IMR-90 (cell line): ENCODE measurements at regions not wholly inside any gene's neighbourhood (a gene's known extent, or its start where the extent isn't known, plus 50 kb on each side); places are given as distances from the start of the nearest gene placed in this dataset.

Experiments
- ATAC-seq: fragments of 200-7000 bp; cut with Tn5 transposase; 2 replicates; pipeline ENCODE4 v1.9.1; 2020; ENCODE audit warnings: low read depth, mild to moderate bottlenecking, moderate library complexity
- BruUV-seq: library from RNA; stranded (reverse); fragments of 400-500 nt; replicated peaks from 2 replicates; lab custom pipeline; 2021; lab: Mats Ljungman, UMichigan
- CTCF ChIA-PET: fragments of 300-600 bp; formaldehyde crosslinking; extraction: SDS; loops from one replicate; lab custom pipeline; 2021; ENCODE audit warnings: antibody characterized with exemption; lab: Yijun Ruan, JAX
- POLR2A ChIA-PET: fragments of 300-600 bp; sonication (Branson Sonifier 250); formaldehyde crosslinking; loops from one replicate; lab custom pipeline; 2022; ENCODE audit warnings: antibody characterized with exemption; ENCODE audit not compliant: unreplicated experiment; lab: Charles Lee
- DNase-seq: peaks from one replicate; pipeline ENCODE4 v3.0.0; 2013
- H2AFZ ChIP-seq: replicated peaks from 2 replicates; pipeline ENCODE3; 2013; ENCODE audit warnings: low read length, mild to moderate bottlenecking; ENCODE audit not compliant: poor library complexity
- H2AK5ac ChIP-seq: 2 replicates; pipeline ENCODE4 v1.6.1; 2013; ENCODE audit warnings: low read depth, low read length, inconsistent platforms
- H2AK9ac ChIP-seq: replicated peaks from 2 replicates; pipeline ENCODE3; 2013; ENCODE audit warnings: mild to moderate bottlenecking, low read depth, low read length, moderate library complexity; ENCODE audit not compliant: poor library complexity
- H2BK120ac ChIP-seq: 2 replicates; pipeline ENCODE4 v1.6.1; 2013; ENCODE audit warnings: low read depth, low read length, inconsistent platforms
- H2BK15ac ChIP-seq: 3 replicates; pipeline ENCODE4 v1.6.1; 2013; ENCODE audit warnings: low read depth, low read length, inconsistent platforms
- H2BK20ac ChIP-seq: 2 replicates; pipeline ENCODE4 v1.6.1; 2013; ENCODE audit warnings: low read depth, mild to moderate bottlenecking, inconsistent platforms, low read length, moderate library complexity
- H2BK5ac ChIP-seq: 2 replicates; pipeline ENCODE4 v1.6.1; 2013; ENCODE audit warnings: mild to moderate bottlenecking, low read depth, low read length, inconsistent platforms; ENCODE audit not compliant: poor library complexity, severe bottlenecking
- H3K14ac ChIP-seq: replicated peaks from 2 replicates; pipeline ENCODE4 v1.6.1; 2013; ENCODE audit warnings: low read depth, low read length, inconsistent platforms
- H3K18ac ChIP-seq: 2 replicates; pipeline ENCODE4 v1.6.1; 2013; ENCODE audit warnings: low read depth, low read length, control low read depth
- H3K23ac ChIP-seq: 2 replicates; pipeline ENCODE4 v1.6.1; 2013; ENCODE audit warnings: low read depth, low read length, inconsistent platforms
- H3K27ac ChIP-seq: 2 replicates; pipeline ENCODE4 v1.5.1; 2013; ENCODE audit warnings: mild to moderate bottlenecking, control low read depth, low read length; ENCODE audit not compliant: insufficient read depth
- H3K27me3 ChIP-seq: 2 replicates; pipeline ENCODE4 v1.6.1; 2013; ENCODE audit warnings: low read length; ENCODE audit not compliant: control insufficient read depth, insufficient read depth
- H3K36me3 ChIP-seq: 2 replicates; pipeline ENCODE4 v1.6.1; 2013; ENCODE audit warnings: low read length, mixed read lengths; ENCODE audit not compliant: control insufficient read depth, insufficient read depth
- H3K4ac ChIP-seq: 2 replicates; pipeline ENCODE4 v1.6.1; 2013; ENCODE audit warnings: low read depth, low read length, inconsistent platforms
- H3K4me1 ChIP-seq: 2 replicates; pipeline ENCODE4 v1.6.1; 2013; ENCODE audit warnings: low read length, mixed read lengths; ENCODE audit not compliant: control insufficient read depth, insufficient read depth
- H3K4me2 ChIP-seq: 2 replicates; pipeline ENCODE4 v1.6.1; 2013; ENCODE audit warnings: low read depth, mild to moderate bottlenecking, control low read depth, low read length, moderate library complexity
- H3K4me3 ChIP-seq: 2 replicates; pipeline ENCODE4 v1.5.1; 2013; ENCODE audit warnings: low read depth, mild to moderate bottlenecking, control low read depth, low read length, moderate library complexity; ENCODE audit not compliant: insufficient read depth
- H3K56ac ChIP-seq: 2 replicates; pipeline ENCODE4 v1.6.1; 2013; ENCODE audit warnings: low read length, inconsistent platforms; ENCODE audit not compliant: insufficient read depth; ENCODE audit errors: extremely low read depth
- H3K79me1 ChIP-seq, 2 experiments: 2 replicates each; pipeline ENCODE4 v1.6.1; 2013; ENCODE audit warnings: low read length in 2 of 2, inconsistent platforms in 1 of 2, low read depth in 1 of 2
- H3K9ac ChIP-seq: 2 replicates; pipeline ENCODE4 v1.6.1; 2013; ENCODE audit warnings: low read depth, low read length, control low read depth
- H3K9me1 ChIP-seq: 2 replicates; pipeline ENCODE4 v1.6.1; 2013; ENCODE audit warnings: low read length, inconsistent platforms; ENCODE audit not compliant: insufficient read depth
- H3K9me3 ChIP-seq: 2 replicates; pipeline ENCODE4 v1.6.1; 2013; ENCODE audit warnings: low read length; ENCODE audit not compliant: control insufficient read depth, insufficient read depth
- H4K20me1 ChIP-seq: 2 replicates; pipeline ENCODE4 v1.6.1; 2013; ENCODE audit warnings: low read length, inconsistent platforms; ENCODE audit not compliant: insufficient read depth
- H4K5ac ChIP-seq: 2 replicates; pipeline ENCODE4 v1.6.1; 2013; ENCODE audit warnings: mild to moderate bottlenecking, low read depth, low read length, control low read depth
- H4K8ac ChIP-seq, 2 experiments: 2 replicates each; pipeline ENCODE4 v1.6.1; 2013; ENCODE audit warnings: low read depth in 2 of 2, low read length in 2 of 2, control low read depth in 1 of 2, inconsistent platforms in 1 of 2
- H4K91ac ChIP-seq: 2 replicates; pipeline ENCODE4 v1.6.1; 2013; ENCODE audit warnings: low read depth, low read length, inconsistent platforms; ENCODE audit not compliant: insufficient read depth
- BHLHE40 ChIP-seq: fragments of 150-350 bp; IDR thresholded peaks from 2 replicates; pipeline ENCODE4 v1.6.1; 2016; ENCODE audit warnings: mild to moderate bottlenecking, low read depth, low read length
- CEBPB ChIP-seq: IDR thresholded peaks from 2 replicates; pipeline ENCODE4 v1.6.1; 2012; ENCODE audit warnings: low read depth, low read length, improper control_type of control experiment
- CHD1 ChIP-seq: IDR thresholded peaks from 2 replicates; pipeline ENCODE4 v1.6.1; 2012; ENCODE audit warnings: low read depth, low read length, improper control_type of control experiment
- MAZ ChIP-seq: IDR thresholded peaks from 2 replicates; pipeline ENCODE4 v1.6.1; 2012; ENCODE audit warnings: low read depth, mild to moderate bottlenecking, low read length, improper control_type of control experiment, moderate library complexity, borderline replicate concordance
- MXI1 ChIP-seq: IDR thresholded peaks from 2 replicates; pipeline ENCODE4 v1.6.1; 2012; ENCODE audit warnings: low read depth, mild to moderate bottlenecking, low read length, moderate library complexity, borderline replicate concordance
- NFE2L2 ChIP-seq: fragments of 150-350 bp; IDR thresholded peaks from 2 replicates; pipeline ENCODE4 v1.6.1; 2016; ENCODE audit warnings: low read depth, mild to moderate bottlenecking, low read length
- POLR2A ChIP-seq: IDR thresholded peaks from 2 replicates; pipeline ENCODE4 v1.6.1; 2012; ENCODE audit warnings: mild to moderate bottlenecking, low read depth, low read length
- RAD21 ChIP-seq: IDR thresholded peaks from 2 replicates; pipeline ENCODE4 v1.6.1; 2012; ENCODE audit warnings: low read length, improper control_type of control experiment
- SMC3 ChIP-seq: fragments of 150-350 bp; IDR thresholded peaks from 2 replicates; pipeline ENCODE4 v1.6.1; 2016; ENCODE audit warnings: low read depth, mild to moderate bottlenecking, antibody characterized with exemption, low read length, moderate library complexity
- WGBS, 2 experiments: methylation state at CpG; one replicate each; pipeline versions ENCODE4 v1.1.5 to v1.1.7; 2013; ENCODE audit warnings: missing lambda C conversion rate in 2 of 2; ENCODE audit not compliant: insufficient read length in 1 of 2; ENCODE audit errors: extremely low coverage in 2 of 2; 5-methylcytosine and 5-hydroxymethylcytosine counted together
- dilution Hi-C: fragments of 300-500 bp; cut with HindIII; formaldehyde crosslinking; loops from one replicate; pipeline ENCODE4 v1.14.3; 2018; ENCODE audit warnings: low sequenced_read_pairs; ENCODE audit not compliant: unreplicated experiment
- in situ Hi-C: fragments of 300-500 bp; cut with MboI; formaldehyde crosslinking; loops from 3 replicates; pipeline ENCODE4 v1.14.3; 2019; ENCODE audit warnings: low sequenced_read_pairs, inconsistent platforms, mixed read lengths
- intact Hi-C: fragments of 100-400 bp; cut with micrococcal nuclease; formaldehyde crosslinking; loops from 2 replicates; pipeline ENCODE4 v1.10.0; 2022
- TF ChIP-seq, protein P1 (sequence below): conservative IDR thresholded peaks from 2 replicates; pipeline ENCODE4 v1.5.1; 2012; ENCODE audit warnings: mild to moderate bottlenecking, low read depth, low read length, improper control_type of control experiment
- TF ChIP-seq, protein P2 (sequence below): fragments of 150-350 bp; IDR thresholded peaks from 2 replicates; pipeline ENCODE4 v1.6.1; 2016; ENCODE audit warnings: low read depth, mild to moderate bottlenecking, low read length, moderate library complexity, borderline replicate concordance

DNA sequence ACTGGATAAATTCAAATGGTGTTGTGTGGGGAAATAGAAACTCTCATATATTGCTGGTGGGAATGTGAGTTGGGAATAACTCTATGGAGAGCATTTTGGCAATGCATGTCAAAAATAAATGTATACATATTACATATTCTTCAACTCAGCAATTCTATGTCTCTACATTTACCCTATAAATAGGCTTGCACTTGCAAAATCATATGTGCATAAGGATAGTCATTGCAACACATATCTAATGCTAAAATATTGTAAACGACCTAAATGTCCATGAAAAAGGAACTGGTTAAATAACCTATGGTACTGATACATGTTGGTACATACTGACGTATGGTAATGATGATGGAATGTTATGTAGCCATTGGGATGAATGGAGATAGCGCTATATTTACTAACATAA, 94.5 kb upstream of the CHD1 start:
- no peak overlapping the region for H4K91ac ChIP-seq
- H3K14ac ChIP-seq: no peak overlapping the region
- H3K4me3 ChIP-seq: no peak overlapping the region
- no peaks in the 10 kb centered on the region for H3K9me3 ChIP-seq
- no peak overlapping the region for H3K23ac ChIP-seq
- H2BK120ac ChIP-seq: no peak overlapping the region
- H3K56ac ChIP-seq: no peak overlapping the region
- in situ Hi-C loops (no loop called here), intact Hi-C loops (loop anchor here (2.0 kb wide), 1 partner anchor 93 kb away; no protein-coding TSS in a partner anchor), dilution Hi-C loops (no loop called here)
- H3K27me3 ChIP-seq: peaks cover 4% of the 10 kb centered on the region; the same call in 1 of the 2 replicates
- BruUV-seq: no TSS peak
- H3K4ac ChIP-seq: no peak overlapping the region
- DNase-seq: no peak
- H3K18ac ChIP-seq: no peak overlapping the region
- H3K36me3 ChIP-seq: no peaks in the 10 kb centered on the region
- no peak overlapping the region for H3K9ac ChIP-seq
- no peak overlapping the region for H4K5ac ChIP-seq
- no peak for TF ChIP-seq CEBPB
- TF ChIP-seq MXI1: no peak
- TF ChIP-seq SMC3: no peak
- TF ChIP-seq MAZ: no peak
- TF ChIP-seq, protein P1, sequence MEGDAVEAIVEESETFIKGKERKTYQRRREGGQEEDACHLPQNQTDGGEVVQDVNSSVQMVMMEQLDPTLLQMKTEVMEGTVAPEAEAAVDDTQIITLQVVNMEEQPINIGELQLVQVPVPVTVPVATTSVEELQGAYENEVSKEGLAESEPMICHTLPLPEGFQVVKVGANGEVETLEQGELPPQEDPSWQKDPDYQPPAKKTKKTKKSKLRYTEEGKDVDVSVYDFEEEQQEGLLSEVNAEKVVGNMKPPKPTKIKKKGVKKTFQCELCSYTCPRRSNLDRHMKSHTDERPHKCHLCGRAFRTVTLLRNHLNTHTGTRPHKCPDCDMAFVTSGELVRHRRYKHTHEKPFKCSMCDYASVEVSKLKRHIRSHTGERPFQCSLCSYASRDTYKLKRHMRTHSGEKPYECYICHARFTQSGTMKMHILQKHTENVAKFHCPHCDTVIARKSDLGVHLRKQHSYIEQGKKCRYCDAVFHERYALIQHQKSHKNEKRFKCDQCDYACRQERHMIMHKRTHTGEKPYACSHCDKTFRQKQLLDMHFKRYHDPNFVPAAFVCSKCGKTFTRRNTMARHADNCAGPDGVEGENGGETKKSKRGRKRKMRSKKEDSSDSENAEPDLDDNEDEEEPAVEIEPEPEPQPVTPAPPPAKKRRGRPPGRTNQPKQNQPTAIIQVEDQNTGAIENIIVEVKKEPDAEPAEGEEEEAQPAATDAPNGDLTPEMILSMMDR: no peak
- TF ChIP-seq BHLHE40: no peak
- TF ChIP-seq, protein P2, sequence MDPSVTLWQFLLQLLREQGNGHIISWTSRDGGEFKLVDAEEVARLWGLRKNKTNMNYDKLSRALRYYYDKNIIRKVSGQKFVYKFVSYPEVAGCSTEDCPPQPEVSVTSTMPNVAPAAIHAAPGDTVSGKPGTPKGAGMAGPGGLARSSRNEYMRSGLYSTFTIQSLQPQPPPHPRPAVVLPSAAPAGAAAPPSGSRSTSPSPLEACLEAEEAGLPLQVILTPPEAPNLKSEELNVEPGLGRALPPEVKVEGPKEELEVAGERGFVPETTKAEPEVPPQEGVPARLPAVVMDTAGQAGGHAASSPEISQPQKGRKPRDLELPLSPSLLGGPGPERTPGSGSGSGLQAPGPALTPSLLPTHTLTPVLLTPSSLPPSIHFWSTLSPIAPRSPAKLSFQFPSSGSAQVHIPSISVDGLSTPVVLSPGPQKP: no peak
- TF ChIP-seq POLR2A: no peak
- no peak for TF ChIP-seq NFE2L2
- no peak for TF ChIP-seq CHD1
- TF ChIP-seq RAD21: no peak
- no peak overlapping the region for H2AK5ac ChIP-seq
- WGBS, 2 experiments: no CpG with 5 or more reads among the region's 3 CpGs
- H2BK15ac ChIP-seq: no peak overlapping the region
- ChIA-PET POLR2A (no interaction called here), CTCF (interaction anchor here (0.6 kb wide), 1 partner anchor 48 kb away, joined by 3 read pairs; no protein-coding TSS in a partner anchor)
- H3K27ac ChIP-seq: no peak overlapping the region
- no peak overlapping the region for H2BK5ac ChIP-seq
- H3K4me2 ChIP-seq: no peak overlapping the region
- H3K4me1 ChIP-seq: peaks cover 3% of the 10 kb centered on the region
- no peak overlapping the region for H2AK9ac ChIP-seq
- H3K9me1 ChIP-seq: no peaks in the 10 kb centered on the region
- ATAC-seq: no peak
- H2AFZ ChIP-seq: no peak overlapping the region
- H2BK20ac ChIP-seq: no peak overlapping the region
- H4K20me1 ChIP-seq: no peaks in the 10 kb centered on the region
- H3K79me1 ChIP-seq: no peaks in the 10 kb centered on the region
- no peak overlapping the region for H4K8ac ChIP-seq
